HL-60 (cell line): ENCODE measurements at regions not wholly inside any gene's neighbourhood (a gene's known extent, or its start where the extent isn't known, plus 50 kb on each side); places are given as distances from the start of the nearest gene placed in this dataset.

Experiments used
- DNase-seq, 2 experiments: peaks; one replicate each; pipeline ENCODE4 v3.0.0-alpha.2; 2010 to 2020; ENCODE audit warnings: low read depth in 1 of 2, low spot score in 1 of 2
- H3K27ac ChIP-seq: fragments of 250-450 bp; sonication (Bioruptor Pico); replicated peaks from 2 replicates; pipeline ENCODE4 v1.5.1; 2020; ENCODE audit warnings: mild to moderate bottlenecking, moderate library complexity
- H3K27me3 ChIP-seq: fragments of 250-450 bp; sonication (Bioruptor Pico); 2 replicates; pipeline ENCODE4 v1.5.1; 2021; ENCODE audit warnings: mild to moderate bottlenecking, moderate library complexity; ENCODE audit not compliant: insufficient read depth, poor library complexity, severe bottlenecking
- H3K4me3 ChIP-seq: replicated peaks from 2 replicates; pipeline ENCODE4 v1.5.1; 2011; ENCODE audit warnings: mild to moderate bottlenecking, control low read depth, low read length; ENCODE audit not compliant: insufficient read depth
- GABPA ChIP-seq: IDR thresholded peaks from 2 replicates; pipeline ENCODE4 v1.6.1; 2012; ENCODE audit warnings: low read depth
- POLR2AphosphoS5 ChIP-seq: IDR thresholded peaks from 2 replicates; pipeline ENCODE4 v1.6.1; 2012; ENCODE audit warnings: low read depth
- SPI1 ChIP-seq: IDR thresholded peaks from 2 replicates; pipeline ENCODE4 v1.6.1; 2012; ENCODE audit warnings: low read depth, mild to moderate bottlenecking, borderline replicate concordance
- TF ChIP-seq, protein P1 (sequence below): IDR thresholded peaks from one replicate; pipeline ENCODE4 v1.5.1; 2011; ENCODE audit warnings: low read length, control low read depth, inconsistent platforms; ENCODE audit not compliant: insufficient read depth
- TF ChIP-seq, protein P2 (sequence below): IDR thresholded peaks from 2 replicates; pipeline ENCODE4 v1.6.1; 2012; ENCODE audit warnings: low read depth; ENCODE audit not compliant: insufficient replicate concordance

- Histone ChIP-seq H3K27ac (no peak overlapping the region), H3K4me3 (no peak overlapping the region), H3K27me3 (no peaks in the 10 kb centered on the region)
- TF ChIP-seq SPI1, result no peak
- no peak for DNase-seq
Observed at GRCh38 chr6:140063021-140063399, 688.6 kb upstream of the CITED2 start.

- Histone ChIP-seq H3K4me3 (no peak overlapping the region), H3K27me3 (no peaks in the 10 kb centered on the region), H3K27ac (no peak overlapping the region)
- TF ChIP-seq GABPA (no peak), POLR2AphosphoS5 (no peak), SPI1 (no peak)
- TF ChIP-seq, protein P1, sequence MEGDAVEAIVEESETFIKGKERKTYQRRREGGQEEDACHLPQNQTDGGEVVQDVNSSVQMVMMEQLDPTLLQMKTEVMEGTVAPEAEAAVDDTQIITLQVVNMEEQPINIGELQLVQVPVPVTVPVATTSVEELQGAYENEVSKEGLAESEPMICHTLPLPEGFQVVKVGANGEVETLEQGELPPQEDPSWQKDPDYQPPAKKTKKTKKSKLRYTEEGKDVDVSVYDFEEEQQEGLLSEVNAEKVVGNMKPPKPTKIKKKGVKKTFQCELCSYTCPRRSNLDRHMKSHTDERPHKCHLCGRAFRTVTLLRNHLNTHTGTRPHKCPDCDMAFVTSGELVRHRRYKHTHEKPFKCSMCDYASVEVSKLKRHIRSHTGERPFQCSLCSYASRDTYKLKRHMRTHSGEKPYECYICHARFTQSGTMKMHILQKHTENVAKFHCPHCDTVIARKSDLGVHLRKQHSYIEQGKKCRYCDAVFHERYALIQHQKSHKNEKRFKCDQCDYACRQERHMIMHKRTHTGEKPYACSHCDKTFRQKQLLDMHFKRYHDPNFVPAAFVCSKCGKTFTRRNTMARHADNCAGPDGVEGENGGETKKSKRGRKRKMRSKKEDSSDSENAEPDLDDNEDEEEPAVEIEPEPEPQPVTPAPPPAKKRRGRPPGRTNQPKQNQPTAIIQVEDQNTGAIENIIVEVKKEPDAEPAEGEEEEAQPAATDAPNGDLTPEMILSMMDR, result no peak
- TF ChIP-seq, protein P2, sequence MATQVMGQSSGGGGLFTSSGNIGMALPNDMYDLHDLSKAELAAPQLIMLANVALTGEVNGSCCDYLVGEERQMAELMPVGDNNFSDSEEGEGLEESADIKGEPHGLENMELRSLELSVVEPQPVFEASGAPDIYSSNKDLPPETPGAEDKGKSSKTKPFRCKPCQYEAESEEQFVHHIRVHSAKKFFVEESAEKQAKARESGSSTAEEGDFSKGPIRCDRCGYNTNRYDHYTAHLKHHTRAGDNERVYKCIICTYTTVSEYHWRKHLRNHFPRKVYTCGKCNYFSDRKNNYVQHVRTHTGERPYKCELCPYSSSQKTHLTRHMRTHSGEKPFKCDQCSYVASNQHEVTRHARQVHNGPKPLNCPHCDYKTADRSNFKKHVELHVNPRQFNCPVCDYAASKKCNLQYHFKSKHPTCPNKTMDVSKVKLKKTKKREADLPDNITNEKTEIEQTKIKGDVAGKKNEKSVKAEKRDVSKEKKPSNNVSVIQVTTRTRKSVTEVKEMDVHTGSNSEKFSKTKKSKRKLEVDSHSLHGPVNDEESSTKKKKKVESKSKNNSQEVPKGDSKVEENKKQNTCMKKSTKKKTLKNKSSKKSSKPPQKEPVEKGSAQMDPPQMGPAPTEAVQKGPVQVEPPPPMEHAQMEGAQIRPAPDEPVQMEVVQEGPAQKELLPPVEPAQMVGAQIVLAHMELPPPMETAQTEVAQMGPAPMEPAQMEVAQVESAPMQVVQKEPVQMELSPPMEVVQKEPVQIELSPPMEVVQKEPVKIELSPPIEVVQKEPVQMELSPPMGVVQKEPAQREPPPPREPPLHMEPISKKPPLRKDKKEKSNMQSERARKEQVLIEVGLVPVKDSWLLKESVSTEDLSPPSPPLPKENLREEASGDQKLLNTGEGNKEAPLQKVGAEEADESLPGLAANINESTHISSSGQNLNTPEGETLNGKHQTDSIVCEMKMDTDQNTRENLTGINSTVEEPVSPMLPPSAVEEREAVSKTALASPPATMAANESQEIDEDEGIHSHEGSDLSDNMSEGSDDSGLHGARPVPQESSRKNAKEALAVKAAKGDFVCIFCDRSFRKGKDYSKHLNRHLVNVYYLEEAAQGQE, result no peak
- no peak for DNase-seq
Observed at GRCh38 chr6:140062043-140063020, 687.9 kb upstream of the CITED2 start.

- DNase-seq, result no peak
- Histone ChIP-seq H3K4me3 (no peak overlapping the region), H3K27ac (no peak overlapping the region), H3K27me3 (no peaks in the 10 kb centered on the region)
- TF ChIP-seq, protein P2, result no peak
- TF ChIP-seq GABPA (no peak), SPI1 (no peak), POLR2AphosphoS5 (no peak)
- TF ChIP-seq, protein P1, result no peak
Observed at GRCh38 chr6:140061110-140062042, 686.9 kb upstream of the CITED2 start.

DNA sequence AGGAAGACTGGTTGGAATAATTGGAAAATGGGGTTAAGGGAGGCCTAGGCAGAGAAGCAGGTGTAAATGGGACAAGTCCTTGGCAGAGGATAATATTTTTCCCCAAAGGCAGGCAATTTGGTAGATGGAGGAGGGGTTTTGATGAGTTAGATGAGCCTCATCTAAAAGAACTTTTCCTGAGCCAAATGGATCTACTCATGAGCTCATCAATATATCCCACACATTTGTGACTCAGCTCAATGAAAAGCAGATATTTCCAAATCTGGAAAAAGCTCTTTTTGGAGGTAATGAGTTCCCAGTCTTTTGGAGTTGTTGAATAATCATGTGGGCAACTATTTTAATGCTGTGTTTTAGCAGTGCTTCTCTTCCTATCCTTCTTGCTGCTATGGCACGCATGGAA, 685.5 kb upstream of the CITED2 start:
- Histone ChIP-seq H3K27me3 (no peaks in the 10 kb centered on the region), H3K27ac (no peak overlapping the region), H3K4me3 (no peak overlapping the region)
- no peak for DNase-seq
- TF ChIP-seq, protein P2, result no peak
- no peak for TF ChIP-seq SPI1
- TF ChIP-seq, protein P1, result no peak
- TF ChIP-seq POLR2AphosphoS5, result no peak
- TF ChIP-seq GABPA, result no peak
